Progenitor cell of endocrine pancreas (in vitro differentiated cells): ENCODE measurements at regions not wholly inside any gene's neighbourhood (a gene's known extent, or its start where the extent isn't known, plus 50 kb on each side); places are given as distances from the start of the nearest gene placed in this dataset.

Source experiments
- DNase-seq: peaks from one replicate; pipeline ENCODE4 v3.0.0; 2021; ENCODE audit warnings: low spot score; ENCODE audit not compliant: unreplicated experiment
- H3K27ac Mint-ChIP-seq: 2 replicates; pipeline ENCODE4 v1.8.0; 2021; ENCODE audit warnings: mild to moderate bottlenecking, moderate library complexity, mixed read lengths
- H3K27me3 Mint-ChIP-seq: 2 replicates; pipeline ENCODE4 v1.8.0; 2021; ENCODE audit warnings: mixed read lengths
- H3K36me3 Mint-ChIP-seq: 2 replicates; pipeline ENCODE4 v1.8.0; 2022; ENCODE audit warnings: mixed read lengths; ENCODE audit not compliant: insufficient read depth
- H3K4me1 Mint-ChIP-seq: 2 replicates; pipeline ENCODE4 v1.8.0; 2021; ENCODE audit warnings: low read depth, mixed read lengths
- H3K4me3 Mint-ChIP-seq: 2 replicates; pipeline ENCODE4 v1.8.0; 2021; ENCODE audit warnings: low read depth, mild to moderate bottlenecking, moderate library complexity, mixed read lengths
- H3K9me3 Mint-ChIP-seq: 2 replicates; pipeline ENCODE4 v1.8.0; 2021; ENCODE audit warnings: low read depth, mixed read lengths
- CTCF ChIP-seq: fragments of 200-600 bp; sonication (generic); IDR thresholded peaks from one replicate; pipeline ENCODE4 v1.5.0; 2021; ENCODE audit warnings: antibody characterized with exemption, mild to moderate bottlenecking; ENCODE audit not compliant: unreplicated experiment

- H3K27me3 Mint-ChIP-seq: no peaks in the 10 kb centered on the region
- H3K27ac Mint-ChIP-seq: no peak overlapping the region
- H3K36me3 Mint-ChIP-seq: no peaks in the 10 kb centered on the region
- no peak overlapping the region for H3K4me3 Mint-ChIP-seq
- H3K4me1 Mint-ChIP-seq: peaks cover 13% of the 10 kb centered on the region
- no peak for DNase-seq
- H3K9me3 Mint-ChIP-seq: no peaks in the 10 kb centered on the region
- TF ChIP-seq CTCF: no peak
These were observed 161.8 kb downstream of the IBTK start for GRCh38 chr6:82085701-82086100.

- no peak for DNase-seq
- no peaks in the 10 kb centered on the region for H3K27me3 Mint-ChIP-seq
- no peak for TF ChIP-seq CTCF
- H3K9me3 Mint-ChIP-seq: peaks cover 5% of the 10 kb centered on the region
- H3K36me3 Mint-ChIP-seq: no peaks in the 10 kb centered on the region
- no peak overlapping the region for H3K27ac Mint-ChIP-seq
- H3K4me3 Mint-ChIP-seq: no peak overlapping the region
- H3K4me1 Mint-ChIP-seq: peaks cover 13% of the 10 kb centered on the region
These were observed 163.1 kb downstream of the IBTK start for GRCh38 chr6:82084324-82084920.

- Mint-ChIP-seq H3K27me3 (no peaks in the 10 kb centered on the region), H3K4me1 (peaks cover 8% of the 10 kb centered on the region), H3K4me3 (no peak overlapping the region), H3K36me3 (no peaks in the 10 kb centered on the region), H3K9me3 (peaks cover 7% of the 10 kb centered on the region), H3K27ac (no peak overlapping the region)
- no peak for TF ChIP-seq CTCF
- no peak for DNase-seq
These were observed 163.9 kb downstream of the IBTK start for GRCh38 chr6:82083646-82084045.

GRCh38 chr6:82080767-82081166 lies 166.8 kb downstream of the IBTK start:
- Mint-ChIP-seq H3K27ac (no peak overlapping the region), H3K4me3 (no peak overlapping the region), H3K9me3 (peaks cover 7% of the 10 kb centered on the region), H3K36me3 (no peaks in the 10 kb centered on the region), H3K27me3 (no peaks in the 10 kb centered on the region), H3K4me1 (peaks cover 2% of the 10 kb centered on the region)
- TF ChIP-seq CTCF: no peak
- no peak for DNase-seq

GRCh38 chr6:82078286-82078908 lies 169.1 kb downstream of the IBTK start:
- Mint-ChIP-seq H3K4me3 (no peak overlapping the region), H3K27me3 (no peaks in the 10 kb centered on the region), H3K4me1 (no peaks in the 10 kb centered on the region), H3K27ac (no peak overlapping the region), H3K36me3 (no peaks in the 10 kb centered on the region), H3K9me3 (peaks cover 7% of the 10 kb centered on the region)
- no peak for TF ChIP-seq CTCF
- no peak for DNase-seq
